ENCODE measurements at regions not wholly inside any gene's neighbourhood (a gene's known extent, or its start where the extent isn't known, plus 50 kb on each side); places are given as distances from the start of the nearest gene placed in this dataset.
A peak's percentile ranks its signal among the peaks of the same experiment; 100 is the strongest.

DNA sequence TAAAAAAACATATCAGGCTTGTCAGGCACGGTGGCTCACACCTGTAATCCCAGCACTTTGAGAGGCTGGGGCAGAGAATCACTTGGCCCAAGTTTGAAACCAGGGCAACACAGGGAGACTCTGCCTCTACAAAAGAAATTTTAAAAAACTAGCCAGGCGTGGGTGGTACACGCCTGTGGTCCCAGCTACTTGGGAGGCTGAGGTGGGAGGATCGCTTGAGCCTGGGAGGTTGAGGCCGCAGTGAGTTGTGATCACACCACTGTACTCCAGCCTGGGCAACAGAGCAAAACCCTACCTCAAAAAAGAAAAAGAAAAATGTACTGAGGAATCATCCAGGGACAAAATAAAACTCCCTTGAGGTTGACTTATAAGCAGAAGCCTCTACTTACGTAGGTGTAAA lies 149.9 kb upstream of the KLF14 start:
- H3K9me3 Mint-ChIP-seq, result no peaks in the 10 kb centered on the region
- ATAC-seq, result no peak
- ChIA-PET POLR2A (no interaction called here), CTCF (interaction anchor here (4.0 to 5.7 kb wide), 2 partner anchors 9 to 12 kb away, joined by 20 to 78 read pairs; no protein-coding TSS in a partner anchor)
- no peaks in the 10 kb centered on the region for H3K27me3 Mint-ChIP-seq (ENCODE audit: low read depth)
- DNase-seq (ENCODE audit: low spot score), result no peak
- H3K4me1 Mint-ChIP-seq, result peaks cover 14% of the 10 kb centered on the region
- no peak overlapping the region for H3K27ac Mint-ChIP-seq
- H3K36me3 Mint-ChIP-seq, result no peaks in the 10 kb centered on the region
- TF ChIP-seq OVOL2 (CRISPR knock-in tag; IDR thresholded peaks at IDR 0.05; ENCODE audit: borderline replicate concordance), result no peak
- TF ChIP-seq CBFB (CRISPR knock-in tag; IDR thresholded peaks at IDR 0.05; ENCODE audit: low read depth), result no peak
- no peak for TF ChIP-seq FOXP1 (CRISPR knock-in tag; IDR thresholded peaks at IDR 0.05; ENCODE audit: borderline replicate concordance)
- no peak for TF ChIP-seq ZNF317 (CRISPR knock-in tag; IDR thresholded peaks at IDR 0.05; ENCODE audit: borderline replicate concordance, low read depth)
- TF ChIP-seq, protein P1, sequence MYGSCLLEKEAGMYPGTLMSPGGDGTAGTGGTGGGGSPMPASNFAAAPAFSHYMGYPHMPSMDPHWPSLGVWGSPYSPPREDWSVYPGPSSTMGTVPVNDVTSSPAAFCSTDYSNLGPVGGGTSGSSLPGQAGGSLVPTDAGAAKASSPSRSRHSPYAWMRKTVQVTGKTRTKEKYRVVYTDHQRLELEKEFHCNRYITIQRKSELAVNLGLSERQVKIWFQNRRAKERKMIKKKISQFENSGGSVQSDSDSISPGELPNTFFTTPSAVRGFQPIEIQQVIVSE (CRISPR knock-in tag; IDR thresholded peaks at IDR 0.05; ENCODE audit: borderline replicate concordance), result no peak
- no peak for TF ChIP-seq MXD4 (CRISPR knock-in tag; IDR thresholded peaks at IDR 0.05; ENCODE audit: borderline replicate concordance)
- TF ChIP-seq, protein P2, sequence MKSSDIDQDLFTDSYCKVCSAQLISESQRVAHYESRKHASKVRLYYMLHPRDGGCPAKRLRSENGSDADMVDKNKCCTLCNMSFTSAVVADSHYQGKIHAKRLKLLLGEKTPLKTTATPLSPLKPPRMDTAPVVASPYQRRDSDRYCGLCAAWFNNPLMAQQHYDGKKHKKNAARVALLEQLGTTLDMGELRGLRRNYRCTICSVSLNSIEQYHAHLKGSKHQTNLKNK (CRISPR knock-in tag; IDR thresholded peaks at IDR 0.05), result no peak
- no peak for TF ChIP-seq FOXJ3 (CRISPR knock-in tag; IDR thresholded peaks at IDR 0.05; ENCODE audit: borderline replicate concordance)
- TF ChIP-seq SP1 (CRISPR knock-in tag; conservative IDR thresholded peaks at IDR 0.05), result no peak
- TF ChIP-seq NFATC4 (CRISPR knock-in tag; IDR thresholded peaks at IDR 0.05), result no peak
- no peak for TF ChIP-seq NFYB (CRISPR knock-in tag; conservative IDR thresholded peaks at IDR 0.05; ENCODE audit: low read depth)
- H3K4me3 Mint-ChIP-seq, result no peak overlapping the region

DNA sequence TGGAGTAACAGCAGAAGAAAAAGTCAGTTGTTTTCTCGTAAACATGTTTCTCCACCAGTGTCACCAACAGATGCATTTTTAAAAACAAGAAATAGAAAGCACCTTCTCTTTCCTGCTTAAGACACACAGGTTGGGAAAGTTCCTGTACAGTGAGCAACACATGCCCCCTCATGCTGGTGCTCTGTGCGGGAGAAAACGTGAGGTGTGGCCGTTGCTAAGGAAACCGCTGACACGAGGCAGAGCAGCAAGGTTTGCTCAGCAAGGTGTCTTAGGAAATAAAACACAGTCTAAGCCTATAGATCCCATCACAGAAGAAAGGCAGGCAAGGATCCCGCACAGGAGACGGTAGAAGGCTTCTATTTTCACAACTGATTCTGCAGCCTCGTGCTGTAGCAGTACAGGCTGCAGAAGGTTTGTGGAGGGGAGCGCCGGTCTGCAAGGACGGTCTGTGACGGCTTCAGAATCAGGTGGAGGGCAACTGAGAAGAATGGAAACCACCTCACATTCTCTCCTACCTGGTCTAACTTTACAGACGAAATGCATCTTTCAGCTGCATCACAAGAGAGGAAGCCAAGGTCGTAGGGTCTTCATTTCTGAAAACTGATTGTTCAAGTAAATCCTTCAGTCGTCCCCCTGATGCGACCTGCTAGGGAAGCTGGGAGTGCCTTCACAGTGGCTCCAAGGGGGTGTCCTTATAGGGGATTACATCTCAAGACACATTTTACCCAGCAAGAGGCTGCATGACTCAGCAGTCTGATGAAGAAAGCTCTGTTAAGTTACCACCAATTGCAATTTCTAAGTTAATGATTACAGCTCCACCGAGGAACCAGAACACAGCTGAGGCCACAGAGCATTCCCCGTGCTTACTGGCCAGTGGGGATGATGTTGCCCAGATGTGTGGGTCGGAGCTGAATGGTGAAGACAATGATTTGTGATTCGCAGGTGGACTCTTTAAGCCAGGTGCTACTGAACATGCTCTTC lies 150.7 kb upstream of the KLF14 start:
- Mint-ChIP-seq H3K36me3 (no peaks in the 10 kb centered on the region), H3K9me3 (no peaks in the 10 kb centered on the region), H3K27me3 (ENCODE audit: low read depth) (no peaks in the 10 kb centered on the region), H3K4me3 (no peak overlapping the region), H3K4me1 (peaks cover 12% of the 10 kb centered on the region), H3K27ac (peak overlapping the region; percentile 34; the same call in 1 of the 2 replicates)
- no peak for TF ChIP-seq ESRRA (CRISPR knock-in tag; IDR thresholded peaks at IDR 0.05; ENCODE audit: borderline replicate concordance)
- no peak for TF ChIP-seq TEAD1 (CRISPR knock-in tag; IDR thresholded peaks at IDR 0.05)
- TF ChIP-seq, protein P3, sequence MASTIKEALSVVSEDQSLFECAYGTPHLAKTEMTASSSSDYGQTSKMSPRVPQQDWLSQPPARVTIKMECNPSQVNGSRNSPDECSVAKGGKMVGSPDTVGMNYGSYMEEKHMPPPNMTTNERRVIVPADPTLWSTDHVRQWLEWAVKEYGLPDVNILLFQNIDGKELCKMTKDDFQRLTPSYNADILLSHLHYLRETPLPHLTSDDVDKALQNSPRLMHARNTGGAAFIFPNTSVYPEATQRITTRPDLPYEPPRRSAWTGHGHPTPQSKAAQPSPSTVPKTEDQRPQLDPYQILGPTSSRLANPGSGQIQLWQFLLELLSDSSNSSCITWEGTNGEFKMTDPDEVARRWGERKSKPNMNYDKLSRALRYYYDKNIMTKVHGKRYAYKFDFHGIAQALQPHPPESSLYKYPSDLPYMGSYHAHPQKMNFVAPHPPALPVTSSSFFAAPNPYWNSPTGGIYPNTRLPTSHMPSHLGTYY (CRISPR knock-in tag; IDR thresholded peaks at IDR 0.05), result no peak
- no peak for TF ChIP-seq ZNF423 (CRISPR knock-in tag; IDR thresholded peaks at IDR 0.05)
- TF ChIP-seq, protein P4, sequence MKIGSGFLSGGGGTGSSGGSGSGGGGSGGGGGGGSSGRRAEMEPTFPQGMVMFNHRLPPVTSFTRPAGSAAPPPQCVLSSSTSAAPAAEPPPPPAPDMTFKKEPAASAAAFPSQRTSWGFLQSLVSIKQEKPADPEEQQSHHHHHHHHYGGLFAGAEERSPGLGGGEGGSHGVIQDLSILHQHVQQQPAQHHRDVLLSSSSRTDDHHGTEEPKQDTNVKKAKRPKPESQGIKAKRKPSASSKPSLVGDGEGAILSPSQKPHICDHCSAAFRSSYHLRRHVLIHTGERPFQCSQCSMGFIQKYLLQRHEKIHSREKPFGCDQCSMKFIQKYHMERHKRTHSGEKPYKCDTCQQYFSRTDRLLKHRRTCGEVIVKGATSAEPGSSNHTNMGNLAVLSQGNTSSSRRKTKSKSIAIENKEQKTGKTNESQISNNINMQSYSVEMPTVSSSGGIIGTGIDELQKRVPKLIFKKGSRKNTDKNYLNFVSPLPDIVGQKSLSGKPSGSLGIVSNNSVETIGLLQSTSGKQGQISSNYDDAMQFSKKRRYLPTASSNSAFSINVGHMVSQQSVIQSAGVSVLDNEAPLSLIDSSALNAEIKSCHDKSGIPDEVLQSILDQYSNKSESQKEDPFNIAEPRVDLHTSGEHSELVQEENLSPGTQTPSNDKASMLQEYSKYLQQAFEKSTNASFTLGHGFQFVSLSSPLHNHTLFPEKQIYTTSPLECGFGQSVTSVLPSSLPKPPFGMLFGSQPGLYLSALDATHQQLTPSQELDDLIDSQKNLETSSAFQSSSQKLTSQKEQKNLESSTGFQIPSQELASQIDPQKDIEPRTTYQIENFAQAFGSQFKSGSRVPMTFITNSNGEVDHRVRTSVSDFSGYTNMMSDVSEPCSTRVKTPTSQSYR (CRISPR knock-in tag; IDR thresholded peaks at IDR 0.05), result no peak
- TF ChIP-seq HMGA2 (CRISPR knock-in tag; IDR thresholded peaks at IDR 0.05), result no peak
- TF ChIP-seq ETV6 (CRISPR knock-in tag; IDR thresholded peaks at IDR 0.05), result no peak
- TF ChIP-seq PRRX2 (CRISPR knock-in tag; IDR thresholded peaks at IDR 0.05), result no peak
- TF ChIP-seq, protein P5, sequence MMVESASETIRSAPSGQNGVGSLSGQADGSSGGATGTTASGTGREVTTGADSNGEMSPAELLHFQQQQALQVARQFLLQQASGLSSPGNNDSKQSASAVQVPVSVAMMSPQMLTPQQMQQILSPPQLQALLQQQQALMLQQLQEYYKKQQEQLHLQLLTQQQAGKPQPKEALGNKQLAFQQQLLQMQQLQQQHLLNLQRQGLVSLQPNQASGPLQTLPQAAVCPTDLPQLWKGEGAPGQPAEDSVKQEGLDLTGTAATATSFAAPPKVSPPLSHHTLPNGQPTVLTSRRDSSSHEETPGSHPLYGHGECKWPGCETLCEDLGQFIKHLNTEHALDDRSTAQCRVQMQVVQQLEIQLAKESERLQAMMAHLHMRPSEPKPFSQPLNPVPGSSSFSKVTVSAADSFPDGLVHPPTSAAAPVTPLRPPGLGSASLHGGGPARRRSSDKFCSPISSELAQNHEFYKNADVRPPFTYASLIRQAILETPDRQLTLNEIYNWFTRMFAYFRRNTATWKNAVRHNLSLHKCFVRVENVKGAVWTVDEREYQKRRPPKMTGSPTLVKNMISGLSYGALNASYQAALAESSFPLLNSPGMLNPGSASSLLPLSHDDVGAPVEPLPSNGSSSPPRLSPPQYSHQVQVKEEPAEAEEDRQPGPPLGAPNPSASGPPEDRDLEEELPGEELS (CRISPR knock-in tag; IDR thresholded peaks at IDR 0.05), result no peak
- no peak for TF ChIP-seq TCF7 (CRISPR knock-in tag; IDR thresholded peaks at IDR 0.05; ENCODE audit: low read depth)
- TF ChIP-seq FOXJ3 (CRISPR knock-in tag; IDR thresholded peaks at IDR 0.05; ENCODE audit: borderline replicate concordance), result no peak
- no peak for TF ChIP-seq NR2C2 (CRISPR knock-in tag; IDR thresholded peaks at IDR 0.05)
- TF ChIP-seq, protein P6, sequence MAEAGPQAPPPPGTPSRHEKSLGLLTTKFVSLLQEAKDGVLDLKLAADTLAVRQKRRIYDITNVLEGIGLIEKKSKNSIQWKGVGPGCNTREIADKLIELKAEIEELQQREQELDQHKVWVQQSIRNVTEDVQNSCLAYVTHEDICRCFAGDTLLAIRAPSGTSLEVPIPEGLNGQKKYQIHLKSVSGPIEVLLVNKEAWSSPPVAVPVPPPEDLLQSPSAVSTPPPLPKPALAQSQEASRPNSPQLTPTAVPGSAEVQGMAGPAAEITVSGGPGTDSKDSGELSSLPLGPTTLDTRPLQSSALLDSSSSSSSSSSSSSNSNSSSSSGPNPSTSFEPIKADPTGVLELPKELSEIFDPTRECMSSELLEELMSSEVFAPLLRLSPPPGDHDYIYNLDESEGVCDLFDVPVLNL (CRISPR knock-in tag; IDR thresholded peaks at IDR 0.05; ENCODE audit: borderline replicate concordance, low read depth), result no peak
- ATAC-seq (no peak; the same call in 1 of the 2 replicates), DNase-seq (ENCODE audit: low spot score) (no peak)
- POLR2A ChIA-PET, result interaction anchor here (0.6 kb wide), 1 partner anchor 105 kb away, joined by 3 read pairs; no protein-coding TSS in a partner anchor
- CTCF ChIA-PET, result interaction anchor here (0.7 to 5.7 kb wide), 4 partner anchors 9 to 294 kb away, joined by 3 to 78 read pairs (median 12); no protein-coding TSS in a partner anchor

Measured in WTC11 (cell line).